ENCODE measurements at regions not wholly inside any gene's neighbourhood (a gene's known extent, or its start where the extent isn't known, plus 50 kb on each side); places are given as distances from the start of the nearest gene placed in this dataset.
"Not testable (repeated sequence)": the region's sequence is repeated elsewhere in the genome, so short reads cannot be mapped to it uniquely, and the experiment has no call there.

DNA sequence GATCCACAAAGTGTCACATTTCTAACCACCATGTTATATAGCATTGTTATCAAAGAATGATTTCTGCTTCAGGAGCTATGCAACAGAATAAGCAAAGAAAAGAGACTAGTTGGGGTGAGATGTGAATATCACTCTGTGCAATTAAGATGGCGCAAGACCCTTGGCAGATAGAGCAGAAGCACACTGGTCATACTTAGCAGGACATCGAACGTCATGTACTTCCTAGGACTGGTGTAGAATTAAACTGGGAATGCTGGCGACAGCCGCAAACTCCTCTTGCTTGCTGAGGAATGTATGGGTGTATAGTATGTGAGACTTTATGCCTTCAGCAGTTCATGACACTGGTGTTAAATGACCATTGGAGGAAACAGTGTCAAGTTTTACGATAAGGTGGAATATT, 207.0 kb downstream of the LRRC70 start:
- TF ChIP-seq, protein P1, sequence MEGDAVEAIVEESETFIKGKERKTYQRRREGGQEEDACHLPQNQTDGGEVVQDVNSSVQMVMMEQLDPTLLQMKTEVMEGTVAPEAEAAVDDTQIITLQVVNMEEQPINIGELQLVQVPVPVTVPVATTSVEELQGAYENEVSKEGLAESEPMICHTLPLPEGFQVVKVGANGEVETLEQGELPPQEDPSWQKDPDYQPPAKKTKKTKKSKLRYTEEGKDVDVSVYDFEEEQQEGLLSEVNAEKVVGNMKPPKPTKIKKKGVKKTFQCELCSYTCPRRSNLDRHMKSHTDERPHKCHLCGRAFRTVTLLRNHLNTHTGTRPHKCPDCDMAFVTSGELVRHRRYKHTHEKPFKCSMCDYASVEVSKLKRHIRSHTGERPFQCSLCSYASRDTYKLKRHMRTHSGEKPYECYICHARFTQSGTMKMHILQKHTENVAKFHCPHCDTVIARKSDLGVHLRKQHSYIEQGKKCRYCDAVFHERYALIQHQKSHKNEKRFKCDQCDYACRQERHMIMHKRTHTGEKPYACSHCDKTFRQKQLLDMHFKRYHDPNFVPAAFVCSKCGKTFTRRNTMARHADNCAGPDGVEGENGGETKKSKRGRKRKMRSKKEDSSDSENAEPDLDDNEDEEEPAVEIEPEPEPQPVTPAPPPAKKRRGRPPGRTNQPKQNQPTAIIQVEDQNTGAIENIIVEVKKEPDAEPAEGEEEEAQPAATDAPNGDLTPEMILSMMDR (IDR thresholded peaks at IDR 0.05; ENCODE audit: insufficient read depth, missing control alignments) = no peak
- FAIRE-seq = no peak
- DNase-seq (ENCODE audit: insufficient read length, low spot score) = no peak

DNA sequence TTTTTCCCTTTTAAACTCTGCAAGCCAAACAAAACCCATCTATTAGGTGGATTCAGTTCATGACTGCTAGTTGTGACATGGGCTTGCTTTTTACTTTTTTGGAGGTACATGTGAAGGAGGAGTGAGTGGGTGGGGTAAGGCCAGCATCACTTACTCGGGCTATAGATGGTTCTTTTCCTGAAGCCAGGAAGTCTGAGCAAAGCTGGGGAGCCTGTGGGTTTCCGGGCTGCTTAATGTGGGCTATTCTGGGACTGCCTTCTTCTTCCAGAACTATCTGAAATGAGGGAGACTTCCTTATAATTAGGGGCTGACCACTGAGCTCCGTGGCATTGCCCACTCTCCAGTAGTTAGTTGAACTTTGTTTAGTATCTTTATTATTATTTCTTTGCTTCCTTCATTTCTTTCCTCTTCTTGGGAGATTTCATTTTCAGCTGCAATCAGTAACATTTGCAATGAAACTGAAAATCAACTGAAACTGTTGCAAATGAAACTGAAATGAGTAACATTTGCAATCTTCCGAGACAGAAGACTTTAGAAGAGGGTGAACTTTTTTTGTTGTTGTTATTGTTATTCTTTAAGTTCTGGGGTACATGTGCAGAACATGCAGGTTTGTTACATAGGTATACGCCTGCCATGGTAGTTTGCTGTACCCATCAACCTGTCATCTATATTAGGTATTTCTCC, 204.9 kb downstream of the LRRC70 start:
- TF ChIP-seq, protein P1 (IDR thresholded peaks at IDR 0.05; ENCODE audit: insufficient read depth, missing control alignments) = no peak
- FAIRE-seq (no peak), DNase-seq (ENCODE audit: insufficient read length, low spot score) (no peak)

DNA sequence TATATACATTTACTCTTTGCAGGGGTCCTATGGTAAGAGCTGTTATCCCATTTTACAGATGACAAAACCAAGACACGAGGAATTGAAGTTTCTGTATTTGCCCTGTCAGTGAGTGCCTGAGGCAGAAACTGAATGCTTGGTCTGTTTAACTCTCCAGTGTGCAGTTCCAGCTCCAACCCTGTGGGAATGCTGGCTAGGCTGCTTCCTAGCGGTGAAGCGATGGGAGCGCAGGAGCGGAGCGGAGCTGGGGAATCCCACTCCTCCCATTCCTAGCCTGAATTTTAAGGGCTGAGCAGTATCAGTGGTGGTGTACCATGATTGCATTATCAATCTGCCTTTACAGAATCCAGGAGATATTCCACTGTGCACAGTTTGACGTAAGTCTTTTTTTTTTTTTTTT, 202.3 kb downstream of the LRRC70 start:
- DNase-seq (ENCODE audit: insufficient read length, low spot score) = no peak
- TF ChIP-seq, protein P1 (IDR thresholded peaks at IDR 0.05; ENCODE audit: insufficient read depth, missing control alignments) = no peak
- FAIRE-seq = no peak

DNA sequence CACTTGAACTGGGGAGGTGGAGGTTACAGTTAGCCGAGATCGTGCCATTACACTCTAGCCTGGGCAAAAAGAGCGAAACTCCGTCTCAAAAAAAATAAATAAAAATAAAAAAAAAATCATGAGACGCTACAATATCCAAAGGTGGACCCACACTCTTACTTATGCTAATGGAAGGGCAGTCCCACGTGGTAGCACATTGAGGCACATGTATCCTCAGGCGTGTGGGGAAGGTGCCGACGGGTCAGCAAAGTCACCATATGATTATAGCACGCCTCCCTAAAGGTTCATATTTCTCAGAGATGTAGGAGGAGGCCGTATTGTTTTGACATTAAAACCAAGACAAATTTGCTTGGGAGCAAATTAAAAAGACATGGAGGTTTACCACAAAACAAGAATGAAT, 201.6 kb downstream of the LRRC70 start:
- TF ChIP-seq, protein P1 (IDR thresholded peaks at IDR 0.05; ENCODE audit: insufficient read depth, missing control alignments) = no peak
- DNase-seq (ENCODE audit: insufficient read length, low spot score) (no peak), FAIRE-seq (no peak)

DNA sequence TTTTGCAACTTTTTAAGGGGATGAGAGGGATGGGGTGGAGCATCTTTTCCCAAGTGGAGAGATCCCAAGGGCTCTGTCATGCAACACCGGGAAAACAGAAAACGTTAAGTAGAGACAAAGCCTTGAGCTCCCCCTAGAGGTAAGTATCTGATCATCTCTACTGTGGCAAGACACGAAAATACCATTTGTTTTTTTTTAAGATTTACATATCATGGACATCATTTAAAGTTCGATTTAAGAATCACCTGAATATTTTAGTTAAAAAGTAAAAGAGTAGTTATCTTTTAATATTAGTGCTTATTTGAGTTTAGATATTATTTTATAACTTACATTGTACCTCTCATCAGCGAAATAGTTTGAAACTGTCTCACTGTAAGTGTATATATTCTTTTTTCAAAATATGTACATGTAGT, 200.4 kb downstream of the LRRC70 start:
- FAIRE-seq (peak; percentile 38), DNase-seq (ENCODE audit: insufficient read length, low spot score) (peak; percentile 28)
- TF ChIP-seq, protein P1 (IDR thresholded peaks at IDR 0.05; ENCODE audit: insufficient read depth, missing control alignments) = peak; percentile 84

DNA sequence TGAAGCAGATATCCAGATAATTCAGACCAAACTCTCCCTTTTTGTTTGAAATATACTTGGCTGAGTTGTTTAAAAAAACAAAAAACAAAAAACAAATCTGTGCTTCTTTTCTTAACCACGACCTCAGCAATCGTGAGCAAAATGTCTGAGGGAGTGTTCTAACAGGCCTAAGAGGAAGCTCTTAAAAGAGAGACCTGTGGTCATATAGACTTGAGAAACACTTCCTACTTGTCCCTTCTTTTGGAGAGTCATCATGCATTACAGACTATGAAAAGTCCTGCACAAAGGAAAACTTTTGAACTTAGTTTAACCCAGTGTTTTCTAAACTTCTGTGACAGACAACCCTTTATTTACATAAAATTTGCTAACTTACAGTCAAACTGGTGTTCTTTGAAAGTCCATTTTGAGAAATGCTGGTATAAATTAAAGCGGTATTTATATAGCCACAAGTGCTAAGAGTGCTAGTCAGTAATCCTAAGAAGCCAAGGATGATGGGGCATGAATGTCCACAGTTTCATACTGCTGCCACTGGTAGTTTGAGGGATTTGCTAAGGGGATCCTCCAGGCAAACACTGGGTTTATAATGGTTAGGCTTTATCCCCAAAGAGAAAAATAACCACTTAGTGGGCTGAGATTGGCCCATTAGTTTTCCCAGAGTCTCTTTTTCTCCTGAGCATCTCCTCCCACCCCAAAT, 199.8 kb downstream of the LRRC70 start:
- FAIRE-seq = no peak
- TF ChIP-seq, protein P1 (IDR thresholded peaks at IDR 0.05; ENCODE audit: insufficient read depth, missing control alignments) = no peak
- no peak for DNase-seq (ENCODE audit: insufficient read length, low spot score)

DNA sequence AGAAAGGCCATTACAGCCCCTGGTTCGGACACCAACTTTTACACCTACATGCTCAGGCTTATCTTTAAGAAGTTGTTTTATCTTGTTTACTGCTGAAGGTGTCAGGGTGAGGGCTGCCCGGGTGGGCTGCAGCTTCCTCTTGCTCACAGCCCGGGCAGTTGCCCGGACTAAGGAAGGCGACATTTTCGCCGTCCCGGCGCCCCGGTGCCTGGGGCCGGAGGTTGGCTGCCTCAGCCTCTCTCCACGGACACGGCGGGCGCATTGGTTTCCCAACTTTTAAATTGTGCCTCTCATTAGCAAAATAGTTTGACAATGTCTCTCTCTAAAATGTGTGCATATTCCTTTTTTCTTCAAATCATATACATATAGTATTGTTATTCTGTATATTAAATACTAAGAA, 198.5 kb downstream of the LRRC70 start:
- not testable (repeated sequence) for DNase-seq (ENCODE audit: insufficient read length, low spot score); FAIRE-seq

DNA sequence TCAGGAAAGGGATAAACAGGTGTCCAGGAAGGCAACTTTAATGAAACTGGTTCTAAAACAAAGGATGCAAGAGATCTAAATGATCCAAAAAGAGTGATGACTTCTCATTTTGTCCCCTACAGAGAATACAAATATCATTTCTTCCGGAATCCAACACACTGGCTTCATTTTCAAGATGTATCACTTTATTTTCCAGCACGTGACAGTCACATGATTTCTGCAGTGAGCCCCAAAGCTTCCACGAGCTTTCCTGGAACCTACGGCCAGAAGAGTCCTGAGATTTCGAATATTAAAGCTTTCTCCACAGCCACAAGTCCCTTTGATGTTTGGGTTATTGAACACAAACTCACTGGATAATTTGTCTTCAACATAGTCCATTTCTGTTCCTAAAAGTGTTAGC, 198.0 kb downstream of the LRRC70 start:
- DNase-seq (ENCODE audit: insufficient read length, low spot score); FAIRE-seq: not testable (repeated sequence)

Measured in D721Med (cell line).